ENCODE measurements at regions not wholly inside any gene's neighbourhood (a gene's known extent, or its start where the extent isn't known, plus 50 kb on each side); places are given as distances from the start of the nearest gene placed in this dataset.

DNA sequence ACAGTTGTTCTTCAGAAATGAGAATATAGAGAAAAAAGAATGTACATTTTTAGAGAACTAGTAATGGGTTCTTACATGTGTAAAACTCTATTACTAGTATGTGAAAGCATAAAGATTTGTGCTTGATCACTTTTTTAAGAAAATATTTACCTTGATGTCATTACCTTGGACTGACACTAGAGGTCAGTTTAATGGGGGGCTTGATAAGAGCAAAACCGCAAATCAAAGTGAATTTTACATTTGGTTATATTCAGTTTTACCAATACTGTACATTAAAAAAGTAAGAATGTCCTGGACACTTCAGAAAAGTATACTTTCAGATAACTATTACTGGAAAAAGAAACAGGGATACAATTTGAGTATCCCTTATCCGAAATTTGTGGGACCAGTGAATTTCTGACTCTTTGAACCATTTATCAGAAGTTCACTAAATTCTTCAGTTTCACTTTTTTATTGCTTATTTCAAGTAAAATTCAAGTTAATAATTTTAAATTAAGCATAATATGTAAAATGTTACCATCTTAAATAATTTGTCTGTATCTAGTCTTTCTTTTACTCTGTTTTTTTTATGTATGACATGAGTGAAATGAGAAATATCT lies 1149.5 kb downstream of the DSC3 start:
- TF ChIP-seq POLR2A (IDR thresholded peaks at IDR 0.05): no peak
- TF ChIP-seq, protein P1, sequence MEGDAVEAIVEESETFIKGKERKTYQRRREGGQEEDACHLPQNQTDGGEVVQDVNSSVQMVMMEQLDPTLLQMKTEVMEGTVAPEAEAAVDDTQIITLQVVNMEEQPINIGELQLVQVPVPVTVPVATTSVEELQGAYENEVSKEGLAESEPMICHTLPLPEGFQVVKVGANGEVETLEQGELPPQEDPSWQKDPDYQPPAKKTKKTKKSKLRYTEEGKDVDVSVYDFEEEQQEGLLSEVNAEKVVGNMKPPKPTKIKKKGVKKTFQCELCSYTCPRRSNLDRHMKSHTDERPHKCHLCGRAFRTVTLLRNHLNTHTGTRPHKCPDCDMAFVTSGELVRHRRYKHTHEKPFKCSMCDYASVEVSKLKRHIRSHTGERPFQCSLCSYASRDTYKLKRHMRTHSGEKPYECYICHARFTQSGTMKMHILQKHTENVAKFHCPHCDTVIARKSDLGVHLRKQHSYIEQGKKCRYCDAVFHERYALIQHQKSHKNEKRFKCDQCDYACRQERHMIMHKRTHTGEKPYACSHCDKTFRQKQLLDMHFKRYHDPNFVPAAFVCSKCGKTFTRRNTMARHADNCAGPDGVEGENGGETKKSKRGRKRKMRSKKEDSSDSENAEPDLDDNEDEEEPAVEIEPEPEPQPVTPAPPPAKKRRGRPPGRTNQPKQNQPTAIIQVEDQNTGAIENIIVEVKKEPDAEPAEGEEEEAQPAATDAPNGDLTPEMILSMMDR (IDR thresholded peaks at IDR 0.05): peak in 3 of 4 donors; percentile 31 to 45 (median 40)
- ATAC-seq: no peak
- 46% methylated on average over 2 of the region's 2 CpGs for WGBS (ENCODE audit: insufficient coverage, low coverage, low lambda C conversion rate, missing lambda C conversion rate)
- no peak overlapping the region for H3K27ac ChIP-seq
- intact Hi-C loops (cut with DNase I): no loop called here
- no peaks in the 10 kb centered on the region for H3K9me3 ChIP-seq
- DNase-seq: no peak
- H3K4me3 ChIP-seq: no peak overlapping the region
- H3K36me3 ChIP-seq: no peaks in the 10 kb centered on the region
- H3K4me1 ChIP-seq: no peaks in the 10 kb centered on the region
- no peaks in the 10 kb centered on the region for H3K27me3 ChIP-seq

DNA sequence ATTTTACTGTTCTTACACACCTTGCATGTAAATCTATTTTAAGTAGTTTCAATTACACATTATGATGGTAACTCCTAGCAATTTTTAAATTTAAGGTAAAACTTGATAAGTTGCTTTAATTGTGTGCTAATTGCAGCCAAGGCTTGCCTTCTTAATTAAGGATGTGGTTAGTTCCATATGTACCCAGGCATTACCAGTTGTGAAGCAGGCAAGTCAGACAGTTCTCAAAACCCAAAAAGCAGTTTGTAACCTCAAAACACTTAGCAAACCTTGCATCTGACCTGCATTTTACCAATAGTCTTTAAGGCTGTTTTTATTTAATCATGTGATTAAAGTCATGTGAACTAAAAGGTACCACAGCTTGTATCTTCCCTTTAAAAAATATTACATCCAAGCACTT lies 1159.4 kb downstream of the DSC3 start:
- Histone ChIP-seq H3K4me3 (no peak overlapping the region), H3K27ac (no peak overlapping the region), H3K4me1 (no peaks in the 10 kb centered on the region), H3K27me3 (no peaks in the 10 kb centered on the region), H3K36me3 (no peaks in the 10 kb centered on the region), H3K9me3 (no peaks in the 10 kb centered on the region)
- TF ChIP-seq, protein P1 (IDR thresholded peaks at IDR 0.05): no peak
- no peak for TF ChIP-seq POLR2A (IDR thresholded peaks at IDR 0.05)
- ATAC-seq (no peak), DNase-seq (no peak)
- intact Hi-C loops (cut with DNase I): no loop called here

DNA sequence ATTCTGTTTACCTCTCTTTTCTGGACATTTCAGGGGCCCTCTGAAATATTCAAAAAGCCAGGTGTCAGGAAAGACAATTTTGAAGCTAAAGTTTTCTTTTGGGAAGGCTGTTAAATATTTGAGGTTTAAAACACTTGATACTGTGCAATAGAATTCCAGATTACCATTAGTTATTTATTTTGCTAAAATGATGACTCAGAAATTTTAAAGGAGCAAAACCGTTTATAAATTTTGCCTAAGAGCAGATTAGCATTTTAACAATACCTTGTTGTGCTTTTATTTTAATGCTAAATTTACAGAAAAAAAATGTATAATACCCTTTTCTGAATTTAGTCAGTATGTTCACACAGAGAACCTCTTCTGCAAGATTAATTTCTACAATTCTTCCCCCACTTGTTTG lies 1159.9 kb downstream of the DSC3 start:
- no peaks in the 10 kb centered on the region for H3K27me3 ChIP-seq
- H3K9me3 ChIP-seq: no peaks in the 10 kb centered on the region
- H3K27ac ChIP-seq: no peak overlapping the region
- intact Hi-C loops (cut with DNase I): no loop called here
- H3K4me1 ChIP-seq: no peaks in the 10 kb centered on the region
- 17% methylated on average over 1 of the region's 1 CpG for WGBS (ENCODE audit: insufficient coverage, low coverage, low lambda C conversion rate, missing lambda C conversion rate)
- no peak overlapping the region for H3K4me3 ChIP-seq
- no peak for DNase-seq
- no peaks in the 10 kb centered on the region for H3K36me3 ChIP-seq
- no peak for ATAC-seq
- no peak for TF ChIP-seq POLR2A (IDR thresholded peaks at IDR 0.05)
- TF ChIP-seq, protein P1 (IDR thresholded peaks at IDR 0.05): no peak

DNA sequence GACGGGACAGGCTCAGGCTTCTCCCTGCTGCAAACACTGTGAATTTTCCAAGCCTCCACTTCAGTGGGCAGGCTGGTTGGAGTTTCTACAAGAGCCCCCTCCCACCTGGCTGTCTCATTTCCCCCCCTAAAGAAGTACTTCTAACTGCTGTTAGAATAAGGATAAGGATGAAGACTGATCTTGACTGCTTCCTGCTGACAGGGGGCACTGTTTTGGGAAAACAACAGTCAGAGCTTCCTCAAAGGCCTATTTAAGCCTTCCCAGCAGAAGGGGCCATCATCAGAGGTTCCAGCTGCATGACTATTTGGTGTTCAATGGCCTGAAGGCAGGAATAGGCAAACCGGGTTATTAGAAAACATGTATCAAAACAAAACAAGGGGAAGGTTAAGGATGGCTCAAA lies 1162.8 kb downstream of the DSC3 start:
- no peak overlapping the region for H3K4me3 ChIP-seq
- no peak for ATAC-seq
- intact Hi-C loops (cut with DNase I): no loop called here
- DNase-seq: no peak
- TF ChIP-seq, protein P1 (IDR thresholded peaks at IDR 0.05): no peak
- no peak for TF ChIP-seq POLR2A (IDR thresholded peaks at IDR 0.05)
- H3K4me1 ChIP-seq: no peaks in the 10 kb centered on the region
- no peaks in the 10 kb centered on the region for H3K9me3 ChIP-seq
- H3K27me3 ChIP-seq: no peaks in the 10 kb centered on the region
- no peaks in the 10 kb centered on the region for H3K36me3 ChIP-seq
- 64% methylated on average over 1 of the region's 2 CpGs for WGBS (ENCODE audit: insufficient coverage, low coverage, low lambda C conversion rate, missing lambda C conversion rate)
- no peak overlapping the region for H3K27ac ChIP-seq
